ENCODE measurements at regions not wholly inside any gene's neighbourhood (a gene's known extent, or its start where the extent isn't known, plus 50 kb on each side); places are given as distances from the start of the nearest gene placed in this dataset.
A peak's percentile ranks its signal among the peaks of the same experiment; 100 is the strongest.

- Histone ChIP-seq H3K27ac (ENCODE audit: low read depth, low read length) (peak overlapping the region; percentile 80), H4K20me1 (ENCODE audit: insufficient read depth) (no peaks in the 10 kb centered on the region), H3K9me3 (ENCODE audit: control insufficient read depth in 1 of 2, insufficient read depth in 1 of 2, low read depth in 1 of 2, low read length in 2 of 2) (no peaks in the 10 kb centered on the region), H2AFZ (ENCODE audit: low read depth, low read length, poor library complexity, severe bottlenecking) (peak overlapping the region; percentile 48), H3K4me3 (replicated peaks in 1 of 2; ENCODE audit: low read depth in 1 of 2, low read length in 2 of 2) (peak overlapping the region in 1 of 2 experiments; percentile 37; a peak in 2 of 4 replicates), H3K9me2 (ENCODE audit: insufficient read depth) (no peaks in the 10 kb centered on the region), H3K36me3 (ENCODE audit: control insufficient read depth in 1 of 2, insufficient read depth in 2 of 2, low read length in 2 of 2) (no peaks in the 10 kb centered on the region), H3K27me3 (ENCODE audit: insufficient read depth, low read length) (no peaks in the 10 kb centered on the region), H3K4me2 (ENCODE audit: low read length) (peak overlapping the region; percentile 79), H3K4me1 (ENCODE audit: control insufficient read depth in 1 of 2, insufficient read depth in 2 of 2, low read length in 2 of 2) (peaks cover 53 to 61% of the 10 kb centered on the region in 2 experiments), H3K79me2 (ENCODE audit: insufficient read depth, low read length) (no peaks in the 10 kb centered on the region), H3K9ac (ENCODE audit: low read length) (peak overlapping the region; percentile 52)
- ChIA-PET CTCF (no interaction called here), RAD21 (ENCODE audit: low non-redundant PET in 1 of 2, low total read pairs in 2 of 2, uncharacterized antibody in 2 of 2, unreplicated experiment in 2 of 2) (no interaction called here), POLR2A (interaction anchor here (1.1 to 1.6 kb wide), 3 partner anchors 9 to 101 kb away, joined by 3 to 9 read pairs (median 3); no protein-coding TSS in a partner anchor)
- DNase-seq (ENCODE audit: low read depth, low spot score) (peak; percentile 77), ATAC-seq (peak; percentile 77)
- intact Hi-C loops (cut with micrococcal nuclease) = no loop called here
- TSS peak; percentile 81 for BruUV-seq (replicated peaks)
- no peak for TF ChIP-seq ZFX (IDR thresholded peaks at IDR 0.05)
- TF ChIP-seq MAX (IDR thresholded peaks at IDR 0.05) = peak; percentile 72
- no peak for TF ChIP-seq EZH2 (IDR thresholded peaks at IDR 0.05)
- TF ChIP-seq RAD21 (IDR thresholded peaks at IDR 0.05; ENCODE audit: low read depth) = peak; percentile 21; the same call in 1 of the 2 replicates
- TF ChIP-seq ZNF274 (IDR thresholded peaks at IDR 0.05; ENCODE audit: low read depth, low read length) = no peak
- TF ChIP-seq POLR2A (IDR thresholded peaks at IDR 0.05; ENCODE audit: borderline replicate concordance, extremely low read depth, insufficient read depth, insufficient read length) = no peak
- TF ChIP-seq CBX3 (IDR thresholded peaks at IDR 0.05; ENCODE audit: low read depth) = peak; percentile 80
- no peak for TF ChIP-seq EGR1 (IDR thresholded peaks at IDR 0.05; ENCODE audit: low read depth)
- TF ChIP-seq TCF7L2 (IDR thresholded peaks at IDR 0.05; ENCODE audit: borderline replicate concordance, extremely low read depth, insufficient read depth, insufficient read length) = no peak
- no peak for TF ChIP-seq ELF1 (IDR thresholded peaks at IDR 0.05; ENCODE audit: borderline replicate concordance, low read depth)
- no peak for TF ChIP-seq CTCF (IDR thresholded peaks at IDR 0.05 in 2 of 3, conservative IDR thresholded peaks at IDR 0.05 in 1 of 3; ENCODE audit: borderline replicate concordance in 1 of 3, insufficient read depth in 1 of 3, low read depth in 2 of 3, low read length in 2 of 3)
- no peak for TF ChIP-seq ATF3 (IDR thresholded peaks at IDR 0.05)
- no peak for TF ChIP-seq EZH2phosphoT487 (IDR thresholded peaks at IDR 0.05; ENCODE audit: borderline replicate concordance)
- TF ChIP-seq CEBPB (IDR thresholded peaks at IDR 0.05; ENCODE audit: low read depth) = peak; percentile 65
- TF ChIP-seq SP1 (IDR thresholded peaks at IDR 0.05; ENCODE audit: low read depth) = peak; percentile 69
- no peak; the same call in 1 of the 2 replicates for TF ChIP-seq SRF (IDR thresholded peaks at IDR 0.05; ENCODE audit: low read depth)
- no peak for TF ChIP-seq YY1 (IDR thresholded peaks at IDR 0.05; ENCODE audit: extremely low read depth, insufficient replicate concordance, low read depth, low read length)
- peak; percentile 87 for TF ChIP-seq FOSL1 (IDR thresholded peaks at IDR 0.05; ENCODE audit: low read depth)
- peak; percentile 84 for TF ChIP-seq JUND (IDR thresholded peaks at IDR 0.05)
- no peak for TF ChIP-seq SIN3A (IDR thresholded peaks at IDR 0.05; ENCODE audit: low read depth)
- no peak for TF ChIP-seq REST (IDR thresholded peaks at IDR 0.05; ENCODE audit: low read depth)
- TF ChIP-seq POLR2AphosphoS5 (IDR thresholded peaks at IDR 0.05; ENCODE audit: low read depth, low read length) = peak; percentile 43; the same call in 1 of the 2 replicates
These were observed 118.2 kb upstream of the STX18 start for GRCh38 chr4:4659871-4660651.
